ENCODE measurements at regions not wholly inside any gene's neighbourhood (a gene's known extent, or its start where the extent isn't known, plus 50 kb on each side); places are given as distances from the start of the nearest gene placed in this dataset.
"Not testable (repeated sequence)": the region's sequence is repeated elsewhere in the genome, so short reads cannot be mapped to it uniquely, and the experiment has no call there.

DNA sequence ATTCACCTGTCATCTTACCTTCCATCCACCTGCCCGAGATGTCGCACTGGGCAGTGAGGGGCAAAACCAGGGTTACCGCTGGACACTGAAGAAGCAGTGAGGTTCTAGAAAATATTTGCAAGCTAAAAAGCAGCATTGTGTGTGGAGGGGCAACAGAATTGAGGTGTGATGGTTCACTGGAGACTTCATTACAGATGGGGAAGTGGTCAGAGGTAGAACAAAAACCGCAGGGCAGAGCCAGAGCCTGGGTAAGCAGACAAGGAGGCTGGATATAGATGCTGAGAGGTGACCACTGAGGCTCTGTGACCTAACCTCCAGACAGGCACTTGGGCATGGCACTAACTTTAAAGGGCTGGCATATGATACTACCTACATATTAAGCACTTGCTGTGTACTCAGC lies 363.9 kb upstream of the PROX1 start:
- Histone ChIP-seq H3K79me2 (ENCODE audit: insufficient read depth, low read depth, low read length) (no peaks in the 10 kb centered on the region), H3K4me2 (ENCODE audit: low read length) (no peak overlapping the region), H3K4me3 (ENCODE audit: low read depth, low read length, poor library complexity, severe bottlenecking) (no peak overlapping the region), H3K9me3 (ENCODE audit: low read length) (no peaks in the 10 kb centered on the region), H3K27ac (ENCODE audit: low read depth, low read length, poor library complexity, severe bottlenecking) (no peak overlapping the region), H3K36me3 (ENCODE audit: insufficient read depth, low read length) (no peaks in the 10 kb centered on the region), H3K4me1 (ENCODE audit: insufficient read depth, low read length, poor library complexity, severe bottlenecking) (no peaks in the 10 kb centered on the region), H4K20me1 (ENCODE audit: insufficient read depth, low read length) (no peaks in the 10 kb centered on the region), H2AFZ (ENCODE audit: low read length) (no peak overlapping the region), H3K9me2 (ENCODE audit: insufficient read depth, low read length) (no peaks in the 10 kb centered on the region)
- intact Hi-C loops (cut with micrococcal nuclease; ENCODE audit: unreplicated experiment): no loop called here
- TF ChIP-seq CTCF (conservative IDR thresholded peaks at IDR 0.05; ENCODE audit: low read length): no peak
- TF ChIP-seq EZH2phosphoT487 (IDR thresholded peaks at IDR 0.05; ENCODE audit: borderline replicate concordance, low read depth, low read length): no peak
- CTCF ChIA-PET (ENCODE audit: unreplicated experiment): no interaction called here
- BruUV-seq (replicated peaks): no TSS peak
- DNase-seq (ENCODE audit: low spot score): no peak
- POLR2A ChIA-PET: no interaction called here

DNA sequence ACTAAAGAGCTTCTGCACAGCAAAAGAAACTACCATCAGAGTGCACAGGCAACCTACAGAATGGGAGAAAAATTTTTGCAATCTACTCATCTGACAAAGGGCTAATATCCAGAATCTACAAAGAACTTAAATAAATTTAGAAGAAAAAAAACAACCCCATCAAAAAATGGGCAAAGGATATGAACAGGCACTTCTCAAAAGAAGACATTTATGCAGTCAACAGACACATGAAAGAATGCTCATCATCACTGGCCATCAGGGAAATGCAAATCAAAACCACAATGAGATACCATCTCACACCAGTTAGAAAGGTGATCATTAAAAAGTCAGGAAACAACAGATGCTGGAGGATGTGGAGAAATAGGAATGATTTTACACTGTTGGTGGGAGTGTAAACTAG lies 351.0 kb upstream of the PROX1 start:
- H2AFZ ChIP-seq (ENCODE audit: low read length); H4K20me1 ChIP-seq (ENCODE audit: insufficient read depth, low read length); DNase-seq (ENCODE audit: low spot score); H3K9me2 ChIP-seq (ENCODE audit: insufficient read depth, low read length); CTCF ChIA-PET (ENCODE audit: unreplicated experiment); H3K4me2 ChIP-seq (ENCODE audit: low read length); H3K4me1 ChIP-seq (ENCODE audit: insufficient read depth, low read length, poor library complexity, severe bottlenecking); H3K36me3 ChIP-seq (ENCODE audit: insufficient read depth, low read length); H3K27ac ChIP-seq (ENCODE audit: low read depth, low read length, poor library complexity, severe bottlenecking); intact Hi-C loops (cut with micrococcal nuclease; ENCODE audit: unreplicated experiment); BruUV-seq (replicated peaks); H3K4me3 ChIP-seq (ENCODE audit: low read depth, low read length, poor library complexity, severe bottlenecking); H3K79me2 ChIP-seq (ENCODE audit: insufficient read depth, low read depth, low read length); H3K9me3 ChIP-seq (ENCODE audit: low read length); POLR2A ChIA-PET: not testable (repeated sequence)

DNA sequence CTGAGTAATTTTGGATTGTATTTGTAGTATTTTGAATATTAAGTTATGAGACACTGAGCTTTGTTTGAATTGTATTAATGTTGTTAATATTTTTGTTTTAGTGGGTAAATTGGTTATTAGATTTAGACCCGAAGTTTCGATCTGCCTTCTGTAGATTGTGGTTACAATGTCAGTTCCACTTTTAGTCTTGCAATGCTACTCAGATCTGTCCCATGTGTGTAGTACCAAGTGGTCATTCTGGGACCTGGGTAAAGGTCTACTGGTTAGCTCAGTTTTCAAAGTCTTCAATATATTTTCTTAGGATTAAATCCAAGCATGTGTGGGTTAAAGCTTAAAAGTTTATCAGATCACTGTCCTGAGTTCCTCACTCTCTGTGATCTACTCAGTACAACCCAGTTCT lies 346.5 kb upstream of the PROX1 start:
- POLR2A ChIA-PET: interaction anchor here (0.7 kb wide), 1 partner anchor 1748 kb away, joined by 3 read pairs; no protein-coding TSS in a partner anchor

More for the DNA sequence above, 346.5 kb upstream of the PROX1 start:
- no peaks in the 10 kb centered on the region for H4K20me1 ChIP-seq (ENCODE audit: insufficient read depth, low read length)
- H3K79me2 ChIP-seq (ENCODE audit: insufficient read depth, low read depth, low read length): no peaks in the 10 kb centered on the region
- no peak for DNase-seq (ENCODE audit: low spot score)
- no peaks in the 10 kb centered on the region for H3K9me3 ChIP-seq (ENCODE audit: low read length)
- H3K4me1 ChIP-seq (ENCODE audit: insufficient read depth, low read length, poor library complexity, severe bottlenecking): no peaks in the 10 kb centered on the region
- CTCF ChIA-PET (ENCODE audit: unreplicated experiment): interaction anchor here (1.3 kb wide), 1 partner anchor 10 kb away, joined by 3 read pairs; no protein-coding TSS in a partner anchor
- no peak overlapping the region for H2AFZ ChIP-seq (ENCODE audit: low read length)
- H3K4me3 ChIP-seq (ENCODE audit: low read depth, low read length, poor library complexity, severe bottlenecking): no peak overlapping the region
- H3K4me2 ChIP-seq (ENCODE audit: low read length): no peak overlapping the region
- intact Hi-C loops (cut with micrococcal nuclease; ENCODE audit: unreplicated experiment): no loop called here
- no peaks in the 10 kb centered on the region for H3K36me3 ChIP-seq (ENCODE audit: insufficient read depth, low read length)
- no peaks in the 10 kb centered on the region for H3K9me2 ChIP-seq (ENCODE audit: insufficient read depth, low read length)
- BruUV-seq (replicated peaks): no TSS peak
- no peak for TF ChIP-seq EZH2phosphoT487 (IDR thresholded peaks at IDR 0.05; ENCODE audit: borderline replicate concordance, low read depth, low read length)
- TF ChIP-seq CTCF (conservative IDR thresholded peaks at IDR 0.05; ENCODE audit: low read length): no peak
- no peak overlapping the region for H3K27ac ChIP-seq (ENCODE audit: low read depth, low read length, poor library complexity, severe bottlenecking)
